Cardiac muscle cell (in vitro differentiated cells and primary cell): ENCODE measurements at regions not wholly inside any gene's neighbourhood (a gene's known extent, or its start where the extent isn't known, plus 50 kb on each side); places are given as distances from the start of the nearest gene placed in this dataset.

Experiments used
- DNase-seq, 2 donors: peaks; one replicate each; pipeline versions ENCODE4 v3.0.0 to v3.0.0-alpha.2; 2010 to 2017; ENCODE audit warnings: low read depth in 1 of 2, low spot score in 1 of 2
- H3K27ac ChIP-seq: fragments of 200-600 bp; sonication (generic); 2 replicates; pipeline ENCODE4 v1.5.1; 2016
- H3K27me3 ChIP-seq: fragments of 200-600 bp; sonication (generic); 2 replicates; pipeline ENCODE4 v1.6.0; 2016; ENCODE audit warnings: control low read depth
- H3K36me3 ChIP-seq: fragments of 200-600 bp; sonication (generic); 2 replicates; pipeline ENCODE4 v1.5.1; 2016; ENCODE audit warnings: control low read depth
- H3K4me1 ChIP-seq: fragments of 200-600 bp; sonication (generic); 2 replicates; pipeline ENCODE4 v1.8.1; 2017; ENCODE audit warnings: low read depth, mild to moderate bottlenecking, mixed run types
- H3K4me3 ChIP-seq: fragments of 200-600 bp; sonication (generic); 2 replicates; pipeline ENCODE4 v1.5.1; 2016; ENCODE audit warnings: mild to moderate bottlenecking
- H3K9me3 ChIP-seq: fragments of 200-600 bp; sonication (generic); 2 replicates; pipeline ENCODE4 v1.5.1; 2017; ENCODE audit warnings: low read depth, mild to moderate bottlenecking, control low read depth
- CTCF ChIP-seq: IDR thresholded peaks from 2 replicates; pipeline ENCODE4 v1.5.1; 2012; ENCODE audit warnings: low read depth, mild to moderate bottlenecking, low read length

- peaks cover 92% of the 10 kb centered on the region for H3K27me3 ChIP-seq
- no peak for TF ChIP-seq CTCF
- H3K36me3 ChIP-seq: no peaks in the 10 kb centered on the region
- H3K27ac ChIP-seq: no peak overlapping the region
- no peak overlapping the region for H3K4me3 ChIP-seq
- H3K9me3 ChIP-seq: peaks cover 3% of the 10 kb centered on the region
- DNase-seq: no peak
- no peaks in the 10 kb centered on the region for H3K4me1 ChIP-seq
Measured at GRCh38 chr5:109944461-109944860, 254.7 kb downstream of the MAN2A1 start.

- Histone ChIP-seq H3K9me3 (peaks cover 2% of the 10 kb centered on the region), H3K27ac (no peak overlapping the region), H3K4me3 (no peak overlapping the region), H3K4me1 (no peaks in the 10 kb centered on the region), H3K27me3 (peaks cover 98% of the 10 kb centered on the region), H3K36me3 (no peaks in the 10 kb centered on the region)
- DNase-seq: no peak
- no peak for TF ChIP-seq CTCF
Measured at GRCh38 chr5:109945097-109945678, 255.5 kb downstream of the MAN2A1 start.

- H3K4me1 ChIP-seq: no peaks in the 10 kb centered on the region
Measured at GRCh38 chr5:109945723-109946480, 256.2 kb downstream of the MAN2A1 start.

GRCh38 chr5:109946610-109947009 lies 256.9 kb downstream of the MAN2A1 start:
- no peak overlapping the region for H3K4me3 ChIP-seq
- DNase-seq: no peak
- no peaks in the 10 kb centered on the region for H3K4me1 ChIP-seq
- no peak for TF ChIP-seq CTCF
- no peaks in the 10 kb centered on the region for H3K36me3 ChIP-seq
- peaks cover 100% of the 10 kb centered on the region for H3K27me3 ChIP-seq
- no peak overlapping the region for H3K27ac ChIP-seq
- no peaks in the 10 kb centered on the region for H3K9me3 ChIP-seq

More at GRCh38 chr5:109945723-109946480, 256.2 kb downstream of the MAN2A1 start:
- Histone ChIP-seq H3K36me3 (no peaks in the 10 kb centered on the region), H3K9me3 (no peaks in the 10 kb centered on the region), H3K27ac (no peak overlapping the region), H3K27me3 (peaks cover 100% of the 10 kb centered on the region), H3K4me3 (no peak overlapping the region)
- TF ChIP-seq CTCF: no peak
- no peak for DNase-seq

GRCh38 chr5:109947667-109948066 lies 257.9 kb downstream of the MAN2A1 start:
- H3K36me3 ChIP-seq: no peaks in the 10 kb centered on the region
- no peak for TF ChIP-seq CTCF
- DNase-seq: no peak
- H3K27me3 ChIP-seq: peaks cover 100% of the 10 kb centered on the region
- H3K9me3 ChIP-seq: no peaks in the 10 kb centered on the region
- no peak overlapping the region for H3K4me3 ChIP-seq
- H3K27ac ChIP-seq: no peak overlapping the region
- no peaks in the 10 kb centered on the region for H3K4me1 ChIP-seq
